Body of pancreas (tissue), 4 donors: ENCODE measurements at regions not wholly inside any gene's neighbourhood (a gene's known extent, or its start where the extent isn't known, plus 50 kb on each side); places are given as distances from the start of the nearest gene placed in this dataset.
A peak's percentile ranks its signal among the peaks of the same experiment; 100 is the strongest.

Experiments used
- ATAC-seq: fragments of 150-250 bp; one replicate; pipeline ENCODE4 v1.9.1; 2016
- DNase-seq, 4 donors: peaks; one replicate each; pipeline ENCODE4 v3.0.0-alpha.2; 2019
- H3K27ac ChIP-seq, 4 donors: fragments of 200-600 bp; sonication (generic); 1 replicate in 3 of 4; 2 replicates in 1 of 4; pipeline versions ENCODE4 v1.5.1 to v1.6.1; 2016 to 2019; ENCODE audit warnings: mild to moderate bottlenecking in 1 of 4, mixed read lengths in 1 of 4, moderate library complexity in 1 of 4
- H3K27me3 ChIP-seq, 2 donors: fragments of 200-600 bp; sonication (generic); one replicate each; pipeline ENCODE4 v1.6.0; 2016; ENCODE audit warnings: mild to moderate bottlenecking in 1 of 2
- H3K36me3 ChIP-seq, 2 donors: fragments of 200-600 bp; sonication (generic); replicated peaks in 1 of 2; 2 replicates each; pipeline ENCODE4 v1.5.1; 2016; ENCODE audit warnings: low read depth in 2 of 2; ENCODE audit not compliant: insufficient read depth in 1 of 2
- H3K4me1 ChIP-seq: fragments of 200-600 bp; sonication (generic); one replicate; pipeline ENCODE4 v1.6.0; 2016
- H3K4me3 ChIP-seq, 2 donors: fragments of 200-600 bp; sonication (generic); 1 replicate in 1 of 2; 2 replicates in 1 of 2; pipeline ENCODE4 v1.5.1; 2016 to 2019
- H3K9me3 ChIP-seq, 3 donors: fragments of 200-600 bp; sonication (generic); 1 replicate in 2 of 3; 2 replicates in 1 of 3; pipeline ENCODE4 v1.5.1; 2016
- POLR2A ChIP-seq, 3 donors: fragments of 450-650 bp; IDR thresholded peaks; one replicate each; pipeline ENCODE4 v1.6.1; 2016; ENCODE audit warnings: antibody characterized with exemption in 3 of 3, mild to moderate bottlenecking in 2 of 3
- WGBS, 2 donors: methylation state at CpG; one replicate each; pipeline ENCODE4 v1.1.5; 2017; 5-methylcytosine and 5-hydroxymethylcytosine counted together
- intact Hi-C: fragments of 100-400 bp; cut with DNase I; formaldehyde crosslinking; loops from one replicate; pipeline ENCODE4 v1.15.1; 2023
- TF ChIP-seq, protein P1 (sequence below), 7 experiments: fragments of 450-650 bp in 4 of 7; fragments of 200-600 bp in 3 of 7; sonication (generic) in 3 of 7; IDR thresholded peaks; one replicate each; pipeline ENCODE4 v1.5.1; 2016 to 2019; ENCODE audit warnings: antibody characterized with exemption in 7 of 7

- Histone ChIP-seq H3K9me3 (no peaks in the 10 kb centered on the region), H3K36me3 (no peaks in the 10 kb centered on the region), H3K27ac (no peak overlapping the region), H3K4me1 (no peaks in the 10 kb centered on the region), H3K4me3 (no peak overlapping the region), H3K27me3 (no peaks in the 10 kb centered on the region)
- no peak for TF ChIP-seq POLR2A (IDR thresholded peaks at IDR 0.05)
- TF ChIP-seq, protein P1, sequence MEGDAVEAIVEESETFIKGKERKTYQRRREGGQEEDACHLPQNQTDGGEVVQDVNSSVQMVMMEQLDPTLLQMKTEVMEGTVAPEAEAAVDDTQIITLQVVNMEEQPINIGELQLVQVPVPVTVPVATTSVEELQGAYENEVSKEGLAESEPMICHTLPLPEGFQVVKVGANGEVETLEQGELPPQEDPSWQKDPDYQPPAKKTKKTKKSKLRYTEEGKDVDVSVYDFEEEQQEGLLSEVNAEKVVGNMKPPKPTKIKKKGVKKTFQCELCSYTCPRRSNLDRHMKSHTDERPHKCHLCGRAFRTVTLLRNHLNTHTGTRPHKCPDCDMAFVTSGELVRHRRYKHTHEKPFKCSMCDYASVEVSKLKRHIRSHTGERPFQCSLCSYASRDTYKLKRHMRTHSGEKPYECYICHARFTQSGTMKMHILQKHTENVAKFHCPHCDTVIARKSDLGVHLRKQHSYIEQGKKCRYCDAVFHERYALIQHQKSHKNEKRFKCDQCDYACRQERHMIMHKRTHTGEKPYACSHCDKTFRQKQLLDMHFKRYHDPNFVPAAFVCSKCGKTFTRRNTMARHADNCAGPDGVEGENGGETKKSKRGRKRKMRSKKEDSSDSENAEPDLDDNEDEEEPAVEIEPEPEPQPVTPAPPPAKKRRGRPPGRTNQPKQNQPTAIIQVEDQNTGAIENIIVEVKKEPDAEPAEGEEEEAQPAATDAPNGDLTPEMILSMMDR (IDR thresholded peaks at IDR 0.05): peak; percentile 53 to 76 (median 72)
- DNase-seq (peak; percentile 81 to 92 (median 86)), ATAC-seq (peak; percentile 87)
- 5 to 11% methylated on average over 14 of the region's 14 CpGs for WGBS, 2 donors
- intact Hi-C loops: no loop called here
These were observed 61.4 kb upstream of the GPR158 start for GRCh38 chr10:25113191-25114035.

- H3K36me3 ChIP-seq: no peaks in the 10 kb centered on the region
- no peak for TF ChIP-seq POLR2A (IDR thresholded peaks at IDR 0.05)
- TF ChIP-seq, protein P1 (IDR thresholded peaks at IDR 0.05): no peak
- intact Hi-C loops: no loop called here
- no peak overlapping the region for H3K27ac ChIP-seq
- ATAC-seq (no peak), DNase-seq (no peak)
- H3K4me1 ChIP-seq: no peaks in the 10 kb centered on the region
- no peak overlapping the region for H3K4me3 ChIP-seq
- WGBS, 2 donors: 71 to 81% methylated on average over 2 of the region's 2 CpGs
- H3K9me3 ChIP-seq: no peaks in the 10 kb centered on the region
- H3K27me3 ChIP-seq: no peaks in the 10 kb centered on the region
These were observed 60.8 kb upstream of the GPR158 start for GRCh38 chr10:25114036-25114411.

- Histone ChIP-seq H3K4me3 (no peak overlapping the region), H3K4me1 (no peaks in the 10 kb centered on the region), H3K27ac (no peak overlapping the region), H3K27me3 (no peaks in the 10 kb centered on the region), H3K36me3 (no peaks in the 10 kb centered on the region), H3K9me3 (no peaks in the 10 kb centered on the region)
- 75 to 89% methylated on average over 6 of the region's 6 CpGs for WGBS, 2 donors
- no peak for ATAC-seq
- intact Hi-C loops: no loop called here
- DNase-seq: no peak
- TF ChIP-seq, protein P1 (IDR thresholded peaks at IDR 0.05): no peak
- TF ChIP-seq POLR2A (IDR thresholded peaks at IDR 0.05): no peak
These were observed 57.0 kb upstream of the GPR158 start for GRCh38 chr10:25117757-25118156.

DNA sequence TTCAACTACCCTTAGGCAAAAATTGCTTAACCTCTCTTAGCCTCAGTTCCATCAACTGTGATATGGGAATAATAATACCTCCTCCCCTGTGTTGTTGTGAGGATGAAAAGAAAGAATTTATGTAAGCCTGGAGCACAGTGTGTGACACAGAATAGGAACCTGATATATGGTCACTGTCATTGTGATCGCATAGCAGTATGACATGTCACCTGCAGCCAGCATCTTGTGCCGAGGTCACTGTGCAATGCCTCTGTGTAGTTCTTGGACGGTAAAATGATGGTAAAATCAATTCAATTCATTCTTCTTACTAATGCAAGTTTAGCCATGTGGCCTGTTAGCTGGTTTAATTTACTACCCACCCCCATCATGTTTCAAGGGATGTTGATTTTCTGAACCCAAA lies 54.6 kb upstream of the GPR158 start:
- no peak for TF ChIP-seq POLR2A (IDR thresholded peaks at IDR 0.05)
- TF ChIP-seq, protein P1 (IDR thresholded peaks at IDR 0.05): no peak
- Histone ChIP-seq H3K4me1 (no peaks in the 10 kb centered on the region), H3K36me3 (no peaks in the 10 kb centered on the region), H3K27ac (no peak overlapping the region), H3K9me3 (no peaks in the 10 kb centered on the region), H3K4me3 (no peak overlapping the region), H3K27me3 (no peaks in the 10 kb centered on the region)
- intact Hi-C loops: no loop called here
- ATAC-seq (no peak), DNase-seq (no peak)
- 74 to 81% methylated on average over 3 of the region's 3 CpGs for WGBS, 2 donors
